GM19238 (cell line): ENCODE measurements at regions not wholly inside any gene's neighbourhood (a gene's known extent, or its start where the extent isn't known, plus 50 kb on each side); places are given as distances from the start of the nearest gene placed in this dataset.
"Not testable (repeated sequence)": the region's sequence is repeated elsewhere in the genome, so short reads cannot be mapped to it uniquely, and the experiment has no call there.

Experiments
- DNase-seq: peaks from one replicate; pipeline ENCODE4 v3.0.0; 2011; ENCODE audit warnings: low spot score; ENCODE audit not compliant: insufficient read length

DNA sequence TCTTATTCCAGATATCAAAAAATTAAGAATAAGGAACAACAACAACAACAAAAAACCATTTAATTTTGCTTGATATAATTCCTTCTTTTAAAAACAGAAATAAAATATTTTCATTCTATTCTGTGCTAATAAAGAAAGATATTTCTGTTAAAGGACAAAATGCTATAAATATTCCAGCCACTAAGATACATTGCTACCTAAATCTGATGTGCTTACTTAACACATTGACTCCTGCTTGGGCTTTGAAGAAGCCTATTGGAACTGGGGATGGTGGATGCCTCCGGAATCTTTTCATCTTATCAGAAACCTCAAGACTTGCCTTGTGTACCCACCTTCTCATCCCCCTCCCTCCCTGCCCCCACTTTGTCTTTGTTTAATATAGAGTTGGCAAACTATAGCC, 320.2 kb downstream of the MEX3B start:
- no peak for DNase-seq

DNA sequence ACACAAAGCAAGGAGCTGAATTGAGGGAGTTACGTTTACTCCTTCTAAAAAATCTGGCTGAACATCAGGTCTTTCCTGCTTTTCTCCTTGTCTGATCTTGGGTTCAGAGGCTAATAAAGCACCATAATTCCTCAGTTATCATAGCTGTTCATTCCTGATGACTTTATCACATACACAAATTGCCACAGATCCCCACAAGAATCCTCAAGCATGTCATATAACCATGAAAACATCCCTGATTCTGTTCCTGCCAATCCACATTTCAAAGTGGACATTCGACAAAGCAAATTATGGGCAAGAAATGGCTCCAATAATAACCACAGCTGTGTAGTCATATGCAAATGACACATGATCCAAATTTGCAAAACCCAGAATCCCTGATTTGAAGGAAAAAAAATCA, 321.3 kb downstream of the MEX3B start:
- DNase-seq: no peak

DNA sequence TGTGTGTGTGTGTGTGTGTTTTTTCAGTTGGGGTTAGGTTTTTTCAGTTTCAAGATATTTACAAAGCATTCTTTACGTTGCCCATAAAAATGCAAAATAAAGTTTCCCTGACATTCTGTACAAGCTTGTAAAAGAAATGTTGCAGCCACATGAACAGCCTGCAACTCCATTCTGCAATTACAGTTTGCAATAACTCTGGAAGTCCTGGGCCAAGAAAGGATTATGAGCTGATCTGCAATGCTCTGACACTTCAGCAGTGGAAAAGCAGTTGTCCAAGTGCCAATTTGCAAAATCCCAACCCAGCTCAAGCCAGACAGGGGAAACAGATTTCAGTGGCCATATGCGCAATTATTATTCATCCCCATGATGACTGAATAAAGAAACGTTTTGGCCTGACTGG, 322.1 kb downstream of the MEX3B start:
- no peak for DNase-seq

DNA sequence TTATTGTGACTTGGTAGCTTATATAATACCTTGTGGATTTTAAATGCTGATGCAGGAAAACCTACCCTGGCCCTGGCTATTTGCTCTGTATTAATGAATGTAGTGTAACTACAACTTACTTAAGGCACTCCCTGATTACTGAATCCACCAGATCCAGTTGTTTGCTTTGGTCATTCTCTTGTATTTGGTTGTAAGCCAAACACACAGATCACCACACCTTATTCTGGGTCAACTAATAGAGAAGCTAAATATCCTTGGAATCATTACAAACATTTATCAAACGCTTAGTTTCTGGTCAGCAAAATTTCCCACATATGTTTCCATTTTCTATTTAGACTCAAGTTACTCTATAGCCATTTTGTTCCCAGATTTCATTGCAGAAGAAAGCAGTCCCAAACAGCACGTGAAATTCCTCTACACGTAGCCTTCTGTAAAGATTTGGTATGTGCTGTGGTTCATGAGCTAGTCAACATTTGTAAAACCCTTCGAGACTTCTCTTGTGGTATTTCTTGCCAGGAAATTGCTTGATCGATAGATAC, 322.6 kb downstream of the MEX3B start:
- no peak for DNase-seq

DNA sequence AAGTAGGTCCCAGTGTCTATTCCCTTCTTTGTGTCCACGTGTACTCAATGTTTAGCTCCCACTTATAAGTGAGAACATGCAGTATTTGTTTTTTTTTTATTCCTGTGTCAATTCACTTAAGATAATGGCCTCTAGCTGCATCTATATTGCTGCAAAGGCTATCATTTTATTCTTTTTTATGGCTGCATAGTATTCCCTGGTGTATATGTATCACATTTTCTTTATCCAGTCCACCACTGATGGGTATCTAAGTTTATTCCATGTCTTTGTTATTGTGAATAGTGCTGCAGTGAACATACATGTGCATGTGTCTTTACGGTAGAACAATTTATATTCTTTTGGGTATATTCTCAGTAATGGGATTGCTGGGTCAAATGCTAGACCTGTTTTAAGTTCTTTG, 329.4 kb downstream of the MEX3B start:
- not testable (repeated sequence) for DNase-seq

DNA sequence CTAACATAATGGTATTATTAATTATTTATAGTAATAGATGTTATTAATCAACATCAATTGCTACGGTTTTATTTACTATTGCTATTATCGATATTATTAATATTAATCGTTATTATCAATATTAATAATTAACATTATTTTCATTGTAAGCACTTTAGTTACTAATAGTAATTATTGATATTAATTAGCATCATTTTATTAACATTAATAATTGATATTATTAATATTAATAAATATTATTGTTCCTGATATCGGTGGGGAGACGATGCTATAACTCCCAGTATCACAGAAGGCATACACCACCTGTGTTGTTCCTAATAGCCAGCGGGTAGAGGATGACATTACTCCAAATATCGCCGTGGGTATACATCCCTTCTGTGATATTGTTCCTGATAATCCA, 335.5 kb downstream of the MEX3B start:
- no peak for DNase-seq

DNA sequence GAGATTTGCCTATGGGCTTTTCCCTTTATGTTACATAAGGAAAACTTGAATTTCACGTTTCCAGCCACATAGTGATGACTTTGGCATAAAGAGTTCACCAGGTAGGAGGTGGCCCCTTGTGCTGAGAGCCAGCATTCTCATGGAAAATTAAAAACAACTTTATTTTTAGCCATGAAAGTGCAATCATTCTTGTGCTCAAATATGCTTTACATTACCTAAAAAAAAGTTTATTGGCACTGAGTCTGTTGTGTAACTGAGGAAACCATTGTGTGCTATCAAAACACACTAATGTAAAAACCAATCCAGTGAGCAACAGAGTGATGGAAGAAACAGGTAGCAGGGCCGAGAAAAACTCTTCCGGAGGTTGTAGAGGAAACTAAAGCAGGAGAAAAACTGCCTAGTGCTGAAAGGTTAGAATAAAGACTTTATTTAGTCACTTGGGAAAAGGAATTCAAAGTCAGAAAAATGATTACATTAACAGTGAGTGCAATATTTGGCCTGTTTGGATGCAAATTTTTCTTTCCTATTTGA, 332.9 kb upstream of the TMC3 start:
- DNase-seq: not testable (repeated sequence)

DNA sequence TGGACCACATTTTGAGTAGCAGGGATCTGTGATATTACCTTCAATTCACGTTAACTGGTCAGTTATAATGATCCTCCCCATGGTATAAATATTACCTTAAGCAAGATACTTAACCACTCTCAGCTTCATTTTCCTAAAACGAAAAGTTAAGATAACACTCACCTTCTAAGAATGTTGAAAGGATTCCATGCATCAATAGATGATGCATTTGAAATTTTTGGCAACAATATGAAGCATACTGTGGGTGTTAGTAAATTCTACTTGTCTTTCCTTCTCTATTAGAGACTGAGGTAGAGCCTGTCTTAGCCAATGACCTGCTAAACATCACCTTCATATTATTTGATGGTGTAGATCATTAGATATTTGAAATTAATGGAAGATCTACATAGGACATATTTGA, 331.7 kb upstream of the TMC3 start:
- DNase-seq: not testable (repeated sequence)

DNA sequence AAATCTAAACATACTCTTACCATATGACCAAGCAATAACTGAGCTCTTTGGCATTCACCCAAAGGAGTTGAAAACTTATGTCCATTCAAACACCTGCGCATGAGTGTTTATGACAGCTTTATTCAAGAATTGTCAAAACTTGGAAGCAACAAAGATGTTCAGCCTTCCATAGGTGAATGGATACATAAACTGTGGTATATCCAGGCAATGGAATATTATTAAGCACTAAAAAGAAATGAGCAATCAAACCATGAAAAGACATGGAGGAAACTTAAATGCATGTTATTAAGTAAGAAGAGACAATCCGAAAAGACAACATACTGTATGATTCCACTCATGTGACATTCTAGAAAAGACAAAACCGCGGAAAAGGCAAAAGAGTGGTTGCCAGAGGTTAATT, 312.0 kb upstream of the TMC3 start:
- DNase-seq: no peak

DNA sequence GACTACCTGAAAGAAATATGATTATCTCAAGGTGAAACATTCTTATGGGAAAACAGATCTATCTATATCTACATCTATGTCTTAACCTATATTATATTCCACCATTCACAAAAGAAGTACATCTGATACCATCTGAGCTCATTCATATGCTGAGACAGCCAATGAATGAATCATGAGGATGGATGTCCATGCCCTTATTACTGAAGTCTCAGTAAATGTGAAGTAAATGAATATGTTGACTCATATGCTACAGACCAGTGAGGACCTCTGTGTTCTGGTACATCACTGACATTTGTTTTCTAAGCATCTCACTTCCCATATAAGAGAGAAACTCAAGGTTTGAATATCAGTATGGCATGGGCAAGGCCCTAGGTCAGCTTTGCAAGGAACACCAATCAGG, 311.2 kb upstream of the TMC3 start:
- no peak for DNase-seq

DNA sequence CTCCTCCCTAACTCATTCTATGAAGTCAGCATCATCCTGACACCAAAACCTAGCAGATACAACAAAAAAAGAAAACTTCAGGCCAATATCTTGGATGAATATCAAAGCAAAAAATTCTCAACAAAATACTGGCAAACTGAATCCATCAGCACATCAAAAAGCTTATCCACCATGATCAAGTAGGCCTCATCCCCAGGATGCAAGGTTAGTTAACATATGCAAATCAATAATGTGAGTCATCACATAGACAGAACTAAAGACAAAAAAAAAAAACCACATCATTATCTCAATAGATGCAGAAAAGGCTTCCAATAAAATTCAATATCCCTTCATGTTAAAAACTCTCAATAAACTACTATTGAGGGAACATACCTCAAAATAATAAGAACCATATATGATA, 306.8 kb upstream of the TMC3 start:
- DNase-seq: no peak

DNA sequence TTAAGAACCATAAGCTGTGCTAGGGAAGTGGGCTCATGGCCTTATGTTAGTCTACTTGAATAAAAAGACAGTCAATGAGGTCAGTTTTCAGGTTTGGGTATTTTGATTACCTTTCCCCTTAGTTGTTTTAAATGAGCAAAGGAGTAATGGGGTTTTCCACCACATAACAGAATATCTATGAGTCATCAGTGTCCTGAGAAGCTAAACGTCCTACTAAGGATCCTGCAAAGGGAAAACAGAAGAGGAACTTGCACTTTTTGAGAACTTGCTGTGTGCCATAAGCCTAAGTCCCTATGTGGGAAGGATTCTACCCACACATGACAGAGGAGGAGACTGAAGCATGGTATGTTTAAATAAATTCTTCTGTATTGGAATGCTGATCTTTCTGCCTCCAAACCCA, 292.8 kb upstream of the TMC3 start:
- DNase-seq: no peak

DNA sequence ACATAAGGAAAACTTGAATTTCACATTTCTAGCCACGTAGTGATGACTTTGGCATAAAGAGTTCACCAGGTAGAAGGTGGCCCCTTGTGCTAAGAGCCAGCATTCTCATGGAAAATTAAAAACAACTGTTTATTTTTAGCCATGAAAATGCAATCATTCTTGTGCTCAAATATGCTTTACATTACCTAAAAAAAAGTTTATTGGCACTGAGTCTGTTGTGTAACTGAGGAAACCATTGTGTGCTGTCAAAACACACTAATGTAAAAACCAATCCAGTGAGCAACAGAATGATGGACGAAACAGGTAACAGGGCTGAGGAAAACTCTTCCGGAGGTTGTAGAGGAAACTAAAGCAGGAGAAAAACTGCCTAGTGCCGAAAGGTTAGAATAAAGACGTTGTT, 287.0 kb upstream of the TMC3 start:
- DNase-seq: no peak

DNA sequence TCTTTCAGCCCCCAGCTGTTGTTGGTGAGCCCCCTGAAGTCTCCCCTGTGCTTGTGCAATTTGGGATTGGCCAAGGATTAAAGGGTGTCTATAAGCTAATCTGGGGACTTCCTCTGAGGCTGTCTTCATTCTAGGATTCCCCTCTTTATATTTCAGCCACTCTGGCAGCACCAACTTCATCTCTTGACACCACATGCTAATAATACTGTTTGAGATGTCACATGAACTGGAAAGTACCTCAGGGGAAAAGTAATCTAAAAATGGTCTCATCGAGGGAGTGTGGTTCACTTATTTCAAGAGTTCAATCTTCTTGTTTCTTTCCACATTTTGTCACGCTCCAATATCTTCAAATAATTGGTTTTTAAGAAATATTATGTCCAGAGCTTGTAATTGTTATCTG, 279.2 kb upstream of the TMC3 start:
- DNase-seq: no peak

DNA sequence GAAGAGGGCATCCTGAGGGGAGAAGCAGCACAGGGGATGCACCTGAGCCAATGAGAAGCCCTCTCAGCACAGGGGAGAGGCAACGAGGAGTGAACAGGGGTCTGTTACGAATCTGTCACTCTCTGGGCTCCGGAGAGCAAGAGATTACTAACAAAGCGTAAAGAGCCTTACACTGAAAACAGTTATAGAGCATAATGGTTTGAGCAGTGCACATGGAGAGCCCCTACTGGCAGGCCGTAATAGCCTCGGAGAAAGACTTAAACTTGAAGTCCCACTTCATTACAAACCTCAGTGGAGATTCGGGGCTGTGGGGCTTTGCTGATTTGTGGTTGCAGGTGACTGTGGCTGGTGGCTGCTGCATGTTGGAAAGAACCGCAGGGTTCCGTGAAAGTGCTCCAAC, 271.5 kb upstream of the TMC3 start:
- DNase-seq: no peak

DNA sequence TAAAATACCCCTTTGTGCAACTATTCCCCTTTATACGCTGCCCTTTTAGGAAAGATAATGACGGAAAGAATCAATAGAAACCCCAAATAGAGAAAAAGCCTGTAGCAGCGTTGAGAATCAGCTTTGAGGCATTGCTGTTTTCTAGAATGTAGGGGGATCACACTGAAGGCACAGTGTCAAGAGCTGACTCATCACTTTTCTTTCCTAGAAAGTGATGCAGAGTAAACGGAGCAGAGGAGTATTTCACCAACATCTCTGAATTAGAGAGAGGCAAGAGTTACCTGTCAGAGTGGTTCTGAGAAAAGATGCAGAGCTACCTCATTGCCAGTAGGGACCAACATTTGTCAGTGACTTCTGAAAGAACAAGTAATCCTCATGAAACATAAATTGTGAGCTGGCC, 269.8 kb upstream of the TMC3 start:
- no peak for DNase-seq

DNA sequence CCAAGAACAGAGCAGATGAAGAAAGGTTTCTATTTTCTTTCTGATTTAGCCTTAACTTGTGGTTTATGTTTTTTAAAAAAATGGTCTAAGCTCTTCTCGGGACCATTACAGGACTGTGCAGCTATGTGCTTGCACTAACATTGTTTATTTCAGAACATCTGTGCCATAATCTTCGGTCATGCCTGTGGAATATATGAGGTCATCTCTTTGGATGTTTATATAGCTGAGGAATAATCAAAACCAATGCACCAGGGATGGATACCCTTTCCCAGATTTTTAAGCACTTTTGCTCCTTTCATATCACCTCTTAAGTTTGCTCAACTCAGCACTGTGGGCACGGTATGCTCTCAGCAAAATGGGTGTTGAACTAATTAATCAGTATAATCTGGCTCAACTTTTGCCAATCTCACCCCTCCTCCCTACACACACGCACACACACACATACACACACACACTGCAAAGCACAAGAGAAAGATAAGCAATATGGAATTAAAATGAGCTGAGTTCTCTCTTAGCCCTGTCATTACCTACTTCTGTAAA, 268.5 kb upstream of the TMC3 start:
- DNase-seq: no peak

DNA sequence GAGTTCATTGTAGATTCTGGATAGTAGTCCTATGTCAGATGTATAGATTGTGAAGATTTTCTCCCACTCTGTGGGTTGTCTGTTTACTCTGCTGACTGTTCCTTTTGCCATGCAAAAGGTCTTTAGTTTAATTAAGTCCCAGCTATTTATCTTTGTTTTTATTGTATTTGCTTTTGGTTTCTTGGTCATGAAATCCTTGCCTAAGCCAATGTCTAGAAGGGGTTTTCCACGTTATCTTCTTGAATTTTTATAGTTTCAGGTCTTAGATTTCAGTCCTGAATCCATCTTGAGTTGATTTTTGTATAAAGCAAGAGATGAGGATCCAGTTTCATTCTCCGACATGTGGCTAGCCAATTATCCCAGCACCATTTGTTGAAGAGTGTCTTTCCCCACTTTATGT, 262.1 kb upstream of the TMC3 start:
- DNase-seq: not testable (repeated sequence)

DNA sequence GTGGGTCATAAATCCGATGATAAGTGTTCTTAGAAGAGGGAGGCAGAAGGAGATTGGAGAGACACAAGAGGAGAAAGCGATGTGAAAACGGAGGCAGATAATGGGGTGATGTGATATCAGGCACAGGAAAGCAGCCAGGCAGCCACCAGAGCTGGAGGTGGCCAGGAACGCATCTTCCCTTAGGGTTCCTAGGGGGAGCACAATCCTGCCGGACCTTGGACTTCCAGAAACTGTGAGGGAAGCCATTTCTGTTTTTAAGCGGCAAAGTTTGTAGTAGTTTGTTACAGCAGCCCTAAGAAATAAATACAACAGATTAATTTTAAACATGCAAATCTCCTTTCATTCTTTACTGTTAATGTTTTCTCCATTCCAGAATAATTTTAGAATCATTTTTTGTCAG, 259.9 kb upstream of the TMC3 start:
- no peak for DNase-seq

DNA sequence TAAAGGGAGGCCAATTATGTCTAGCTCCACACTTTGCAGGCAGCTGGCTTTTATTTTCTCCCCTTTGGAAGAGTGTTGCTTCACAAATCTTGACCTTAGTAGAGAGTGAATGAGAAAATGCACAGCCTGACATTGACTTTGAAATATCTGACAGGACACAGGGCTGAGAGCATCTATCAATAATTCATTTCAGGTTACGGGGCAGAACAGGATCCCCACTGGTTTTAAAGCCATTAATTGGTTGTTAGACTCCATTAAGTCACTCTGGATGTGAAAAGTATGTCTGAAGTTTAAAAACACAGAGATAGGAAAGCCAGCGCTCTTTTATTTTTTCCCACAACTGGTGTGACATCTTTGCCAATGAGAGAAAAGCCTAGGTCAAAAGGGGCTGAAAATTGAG, 251.9 kb upstream of the TMC3 start:
- DNase-seq: no peak

DNA sequence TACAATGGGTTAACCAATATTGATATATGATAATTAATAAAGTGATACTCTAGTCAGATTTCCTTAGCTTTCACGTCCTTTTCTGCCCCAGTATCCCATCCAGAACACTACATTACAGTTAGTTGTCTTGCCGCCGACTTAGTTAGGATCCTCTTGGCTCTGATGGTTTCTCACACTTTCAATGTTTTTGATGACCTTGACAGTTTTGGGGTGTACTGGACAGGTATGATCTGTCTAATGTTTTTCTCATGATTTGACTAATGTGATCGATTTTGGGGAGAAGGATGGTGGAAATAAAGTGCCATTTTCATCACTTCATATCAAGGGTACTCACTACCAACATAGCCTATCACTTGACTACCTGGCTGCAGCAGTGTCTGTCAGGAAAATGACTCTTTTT, 245.0 kb upstream of the TMC3 start:
- no peak for DNase-seq

DNA sequence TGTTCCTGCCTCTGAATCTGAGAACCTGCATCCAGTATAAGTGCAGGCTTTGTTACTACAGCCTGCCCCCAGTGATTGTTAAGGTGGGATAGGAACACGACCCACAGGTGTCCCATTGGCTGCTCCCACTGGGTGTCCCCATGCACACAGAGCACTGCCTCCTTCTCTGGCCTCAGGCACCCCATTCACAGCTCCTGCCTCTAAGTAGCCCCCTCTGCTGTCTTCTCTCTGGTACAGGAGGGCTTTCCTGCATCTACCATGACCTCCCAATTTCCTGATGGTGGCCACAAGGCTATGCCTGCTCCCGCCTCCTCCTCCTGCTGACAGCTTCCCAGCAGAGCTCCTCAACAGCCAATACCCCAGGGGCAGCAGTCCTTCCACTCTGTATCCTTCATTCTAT, 238.6 kb upstream of the TMC3 start:
- DNase-seq: no peak

DNA sequence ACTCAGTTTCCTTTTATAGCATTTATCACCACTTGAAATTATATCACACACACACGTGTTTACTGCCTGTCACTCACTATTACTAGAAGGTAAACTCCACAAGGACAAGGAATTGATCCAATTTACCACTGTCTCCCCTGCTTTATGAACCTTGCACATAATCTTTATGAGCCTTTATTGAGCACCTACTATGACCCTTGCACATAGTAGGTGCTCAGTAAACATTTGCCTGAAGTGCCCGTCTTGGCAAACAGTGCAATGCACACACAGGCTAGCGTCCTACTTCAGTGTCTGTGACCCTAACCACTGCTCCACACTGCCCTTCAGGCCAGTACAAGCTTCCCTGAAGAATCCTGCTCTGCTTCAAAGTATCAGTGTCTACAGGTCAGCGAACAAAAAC, 237.7 kb upstream of the TMC3 start:
- DNase-seq: no peak

DNA sequence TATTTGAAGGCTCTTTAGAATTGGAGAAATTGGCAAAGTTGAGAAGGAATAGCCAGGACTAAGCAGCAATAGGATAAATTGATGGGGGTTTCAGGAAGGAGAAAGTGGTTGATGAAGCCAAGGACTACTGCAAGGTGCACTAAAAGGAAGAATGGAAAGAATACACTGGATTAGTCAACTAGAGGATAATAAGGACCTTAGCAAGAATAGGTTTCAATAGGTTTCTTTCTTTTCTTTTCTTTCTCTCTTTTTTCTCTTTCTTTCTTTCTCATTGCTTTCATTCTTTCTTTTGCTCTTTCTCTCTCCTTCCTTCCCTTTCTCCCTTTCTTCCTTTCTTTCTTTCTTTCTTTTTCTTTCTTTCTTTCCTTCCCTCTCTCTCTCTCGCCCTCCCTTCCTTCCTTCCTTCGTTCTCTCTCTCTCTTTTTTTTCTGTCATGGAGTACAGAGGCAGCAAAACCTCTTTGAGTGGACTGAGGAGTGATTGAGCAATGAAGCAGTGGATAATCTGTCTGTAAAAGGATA, 234.4 kb upstream of the TMC3 start:
- no peak for DNase-seq
